HUES48 (cell line): ENCODE measurements at regions not wholly inside any gene's neighbourhood (a gene's known extent, or its start where the extent isn't known, plus 50 kb on each side); places are given as distances from the start of the nearest gene placed in this dataset.

Experiments used
- H3K27ac ChIP-seq: one replicate; pipeline ENCODE4 v1.7.0; 2013; ENCODE audit warnings: low read depth, low read length, inconsistent platforms
- H3K27me3 ChIP-seq: 2 replicates; pipeline ENCODE4 v1.6.1; 2013; ENCODE audit warnings: mild to moderate bottlenecking, low read length; ENCODE audit not compliant: control insufficient read depth, insufficient read depth
- H3K36me3 ChIP-seq: 2 replicates; pipeline ENCODE4 v1.6.1; 2013; ENCODE audit warnings: low read length; ENCODE audit not compliant: control insufficient read depth, insufficient read depth
- H3K4me1 ChIP-seq: 2 replicates; pipeline ENCODE4 v1.6.1; 2013; ENCODE audit warnings: mild to moderate bottlenecking, low read length; ENCODE audit not compliant: control insufficient read depth, insufficient read depth
- H3K4me3 ChIP-seq: 2 replicates; pipeline ENCODE4 v1.5.1; 2013; ENCODE audit warnings: mild to moderate bottlenecking, low read depth, low read length
- H3K9ac ChIP-seq: 2 replicates; pipeline ENCODE4 v1.6.1; 2013; ENCODE audit warnings: mild to moderate bottlenecking, low read depth, low read length, moderate library complexity
- H3K9me3 ChIP-seq: 2 replicates; pipeline ENCODE4 v1.6.1; 2013; ENCODE audit warnings: low read length; ENCODE audit not compliant: control insufficient read depth, insufficient read depth

DNA sequence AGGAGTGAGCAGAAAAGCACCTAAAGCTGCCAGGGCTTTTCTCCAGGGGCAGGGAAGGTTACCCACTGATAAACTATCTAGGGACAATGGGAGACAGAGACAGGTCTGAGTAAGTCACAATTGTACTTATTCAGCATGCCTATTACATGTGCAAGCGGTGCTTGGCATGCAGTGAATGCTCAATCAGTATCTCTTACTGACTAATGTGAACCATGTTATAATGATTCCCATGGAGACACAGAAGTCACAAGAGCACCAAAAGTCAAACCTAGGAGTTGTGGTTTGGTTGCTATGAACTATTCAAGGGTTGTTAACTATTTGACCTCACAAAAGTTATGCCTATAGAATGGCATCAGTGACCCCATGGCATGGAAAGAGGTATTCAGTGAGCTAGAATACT is 50.0 kb upstream of the RASGRP1 start:
- Histone ChIP-seq H3K4me3 (no peak overlapping the region), H3K9ac (no peak overlapping the region), H3K27ac (no peak overlapping the region), H3K9me3 (no peaks in the 10 kb centered on the region), H3K4me1 (peaks cover 6% of the 10 kb centered on the region; the same call in 1 of the 2 replicates), H3K36me3 (no peaks in the 10 kb centered on the region), H3K27me3 (no peaks in the 10 kb centered on the region)

DNA sequence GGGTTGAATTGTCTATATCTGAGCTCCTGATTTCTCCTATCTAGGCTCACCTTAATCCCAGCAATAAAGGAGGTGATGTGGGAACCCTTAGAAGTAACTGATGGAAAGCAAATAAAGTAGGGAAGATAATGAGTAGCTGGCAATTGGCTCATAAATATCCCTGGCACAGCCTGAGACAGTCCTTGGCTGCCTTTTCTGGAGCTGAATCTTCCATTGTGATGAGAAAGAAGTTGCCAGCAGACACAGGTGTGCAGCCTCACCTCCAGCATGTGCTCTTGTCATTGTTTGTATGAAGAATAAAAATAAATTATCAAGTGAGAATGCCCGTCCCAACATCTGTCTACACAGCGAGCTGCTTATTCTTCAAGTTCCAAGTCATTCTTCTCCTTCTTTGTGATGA is 53.2 kb upstream of the RASGRP1 start:
- H3K4me1 ChIP-seq: no peaks in the 10 kb centered on the region
- H3K36me3 ChIP-seq: no peaks in the 10 kb centered on the region
- H3K27me3 ChIP-seq: no peaks in the 10 kb centered on the region
- H3K27ac ChIP-seq: no peak overlapping the region
- H3K9ac ChIP-seq: no peak overlapping the region
- H3K9me3 ChIP-seq: no peaks in the 10 kb centered on the region
- no peak overlapping the region for H3K4me3 ChIP-seq

DNA sequence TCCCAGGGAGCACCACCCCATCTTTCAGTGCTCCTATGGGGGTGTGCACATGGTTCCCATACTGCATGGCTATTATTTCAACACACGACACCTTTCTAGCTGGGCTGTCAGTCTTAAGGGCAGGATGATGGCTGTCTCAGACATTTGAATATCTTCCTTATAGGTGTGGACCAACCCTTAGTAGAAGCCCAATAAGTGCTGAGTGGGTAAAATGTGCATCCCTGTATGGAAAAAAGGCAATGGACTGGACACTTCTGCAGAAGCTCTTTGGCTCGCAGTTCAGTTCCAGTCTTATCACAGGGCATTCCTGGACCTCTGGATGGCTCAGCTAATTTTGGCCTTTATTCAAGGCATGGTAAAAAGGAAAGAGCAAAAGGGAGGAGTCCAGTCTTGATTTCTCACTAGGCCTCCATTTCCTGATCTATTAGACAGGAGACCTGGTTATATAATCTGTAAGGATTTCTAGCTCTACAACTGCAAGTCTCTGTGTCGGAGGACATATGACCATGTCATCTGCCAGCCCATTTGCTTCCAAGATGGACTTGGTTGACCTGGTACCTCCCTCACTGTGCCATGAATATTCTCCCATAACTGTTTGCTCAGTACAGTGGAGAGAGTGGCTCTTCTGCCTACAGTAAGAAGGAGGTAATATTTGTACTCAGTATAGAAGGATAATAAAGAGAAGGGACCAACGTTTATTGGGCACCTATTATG is 53.8 kb upstream of the RASGRP1 start:
- H3K9ac ChIP-seq: no peak overlapping the region
- no peaks in the 10 kb centered on the region for H3K27me3 ChIP-seq

DNA sequence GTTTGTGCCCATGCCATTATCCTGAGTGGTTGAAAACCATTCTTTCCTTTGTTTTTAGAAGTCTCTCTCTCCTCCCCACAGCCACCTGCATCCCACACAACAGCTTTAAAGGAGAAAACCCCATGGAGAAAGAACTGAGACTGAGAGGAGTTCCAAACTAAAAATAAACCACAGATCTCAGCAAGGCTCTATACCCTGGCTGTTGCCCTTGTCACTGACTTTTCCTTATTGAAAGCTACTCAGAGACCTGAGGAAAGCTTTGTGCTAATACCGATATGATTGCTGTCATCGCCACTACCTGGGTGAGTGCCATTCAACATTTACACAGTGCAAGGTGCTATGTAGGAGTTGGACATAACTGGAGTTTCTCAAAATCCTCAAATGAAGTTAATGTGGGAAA is 55.5 kb upstream of the RASGRP1 start:
- no peaks in the 10 kb centered on the region for H3K27me3 ChIP-seq

More for the DNA sequence above, 53.8 kb upstream of the RASGRP1 start:
- Histone ChIP-seq H3K27ac (no peak overlapping the region), H3K9me3 (no peaks in the 10 kb centered on the region), H3K4me1 (no peaks in the 10 kb centered on the region), H3K36me3 (no peaks in the 10 kb centered on the region), H3K4me3 (no peak overlapping the region)

DNA sequence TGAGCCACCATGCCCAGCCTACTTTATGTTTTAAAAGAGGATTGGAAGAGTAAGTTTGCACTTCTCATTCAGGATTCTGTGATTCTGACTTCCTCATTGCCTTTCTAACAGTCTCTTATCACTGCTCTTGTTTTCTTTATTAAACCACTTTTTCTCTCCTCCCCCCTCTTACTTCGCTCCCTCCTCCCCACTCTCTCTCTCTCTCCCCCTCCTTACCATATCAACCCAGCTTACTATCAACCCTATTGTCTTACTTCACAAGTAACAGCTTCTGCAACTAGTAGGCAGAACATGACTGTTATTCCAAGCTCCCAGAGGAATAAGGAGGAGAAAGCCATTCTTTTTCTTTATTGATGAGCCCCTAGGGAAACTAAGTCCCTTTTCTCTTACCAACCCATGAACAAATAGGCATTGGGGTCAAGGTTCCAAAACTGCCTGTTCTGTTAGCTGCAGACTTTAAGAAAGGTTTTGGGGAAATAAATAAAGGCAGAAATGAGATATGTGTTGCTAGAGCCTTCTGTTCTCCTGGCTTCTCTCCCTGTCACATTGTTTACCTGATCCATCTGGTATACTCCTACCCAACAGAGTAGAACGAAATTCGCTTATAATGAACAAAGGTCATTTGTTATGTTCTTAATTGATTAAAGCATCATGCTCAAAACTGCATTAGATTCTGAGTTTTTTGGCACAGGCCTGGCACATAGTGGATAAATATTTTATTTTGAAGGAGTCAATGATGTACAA is 56.4 kb upstream of the RASGRP1 start:
- Histone ChIP-seq H3K27ac (no peak overlapping the region), H3K9ac (no peak overlapping the region), H3K4me1 (no peaks in the 10 kb centered on the region), H3K9me3 (no peaks in the 10 kb centered on the region), H3K36me3 (no peaks in the 10 kb centered on the region), H3K27me3 (no peaks in the 10 kb centered on the region), H3K4me3 (no peak overlapping the region)

More for the DNA sequence above, 55.5 kb upstream of the RASGRP1 start:
- H3K36me3 ChIP-seq: no peaks in the 10 kb centered on the region
- no peaks in the 10 kb centered on the region for H3K4me1 ChIP-seq
- no peak overlapping the region for H3K4me3 ChIP-seq
- no peaks in the 10 kb centered on the region for H3K9me3 ChIP-seq
- no peak overlapping the region for H3K27ac ChIP-seq
- H3K9ac ChIP-seq: no peak overlapping the region

DNA sequence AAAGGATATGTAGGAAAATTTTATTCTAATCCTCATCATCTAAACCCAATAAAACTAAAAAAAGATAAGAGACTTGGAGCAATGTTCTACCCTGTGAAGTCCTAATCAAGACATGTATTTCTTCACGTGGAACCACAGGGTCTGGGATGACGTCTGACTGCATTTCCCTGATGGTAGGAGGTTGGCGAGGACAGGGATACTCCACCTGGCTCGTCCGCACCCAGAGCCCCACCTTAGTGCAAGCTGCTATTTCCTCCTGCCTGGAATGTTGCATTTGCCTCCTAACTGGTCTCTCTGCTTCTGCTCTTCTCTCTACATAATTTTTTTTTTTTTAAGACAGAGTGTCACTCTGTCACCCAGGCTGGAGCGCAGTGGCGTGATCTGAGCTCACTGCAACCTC is 57.7 kb upstream of the RASGRP1 start:
- Histone ChIP-seq H3K36me3 (no peaks in the 10 kb centered on the region), H3K9me3 (no peaks in the 10 kb centered on the region), H3K4me1 (no peaks in the 10 kb centered on the region), H3K27ac (no peak overlapping the region), H3K27me3 (no peaks in the 10 kb centered on the region), H3K9ac (no peak overlapping the region), H3K4me3 (no peak overlapping the region)

DNA sequence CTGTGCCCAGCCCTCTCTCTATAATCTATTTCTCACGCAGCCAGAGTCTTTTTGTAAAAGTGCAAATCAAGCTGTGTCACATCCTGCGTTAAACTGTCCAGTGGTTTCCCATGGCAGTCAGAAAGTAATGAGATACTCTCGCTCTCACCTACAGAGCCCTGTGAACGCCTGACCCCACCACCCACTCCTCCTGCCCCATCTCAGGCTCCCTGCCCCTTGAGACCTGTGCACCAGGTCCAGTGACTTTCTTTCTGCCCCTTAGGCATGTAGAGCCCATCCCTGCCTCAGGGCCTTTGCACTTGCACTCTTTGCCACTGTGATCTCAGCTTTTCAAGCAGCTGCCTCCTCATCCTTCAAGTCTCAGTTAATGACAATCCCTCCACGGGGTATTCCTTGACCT is 58.3 kb upstream of the RASGRP1 start:
- H3K27me3 ChIP-seq: no peaks in the 10 kb centered on the region
- H3K9me3 ChIP-seq: no peaks in the 10 kb centered on the region
- H3K4me3 ChIP-seq: no peak overlapping the region
- H3K27ac ChIP-seq: no peak overlapping the region
- no peaks in the 10 kb centered on the region for H3K4me1 ChIP-seq
- no peaks in the 10 kb centered on the region for H3K36me3 ChIP-seq
- H3K9ac ChIP-seq: no peak overlapping the region

DNA sequence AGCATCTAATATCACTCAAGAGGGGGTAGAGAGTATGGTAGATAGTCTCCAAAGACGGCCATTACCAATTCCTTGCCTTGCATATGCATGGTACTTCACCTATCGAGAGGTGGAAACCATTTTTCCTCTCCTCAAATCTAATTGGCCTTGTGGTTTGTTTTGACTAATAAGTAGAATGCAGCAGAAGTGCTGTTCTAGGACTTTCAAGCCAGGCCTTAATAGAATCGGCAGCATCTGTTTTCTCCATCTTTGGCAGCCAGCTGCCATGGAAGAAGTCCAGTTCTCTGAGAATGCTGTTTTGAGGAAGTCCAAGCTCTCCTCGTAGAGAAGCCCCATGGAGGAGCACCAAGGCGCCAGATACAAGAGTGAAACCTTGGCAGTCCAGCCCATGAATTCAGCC is 59.1 kb upstream of the RASGRP1 start:
- H3K9ac ChIP-seq: no peak overlapping the region
- no peaks in the 10 kb centered on the region for H3K27me3 ChIP-seq
- no peak overlapping the region for H3K27ac ChIP-seq
- H3K4me1 ChIP-seq: no peaks in the 10 kb centered on the region
- no peaks in the 10 kb centered on the region for H3K9me3 ChIP-seq
- H3K4me3 ChIP-seq: no peak overlapping the region
- H3K36me3 ChIP-seq: no peaks in the 10 kb centered on the region

DNA sequence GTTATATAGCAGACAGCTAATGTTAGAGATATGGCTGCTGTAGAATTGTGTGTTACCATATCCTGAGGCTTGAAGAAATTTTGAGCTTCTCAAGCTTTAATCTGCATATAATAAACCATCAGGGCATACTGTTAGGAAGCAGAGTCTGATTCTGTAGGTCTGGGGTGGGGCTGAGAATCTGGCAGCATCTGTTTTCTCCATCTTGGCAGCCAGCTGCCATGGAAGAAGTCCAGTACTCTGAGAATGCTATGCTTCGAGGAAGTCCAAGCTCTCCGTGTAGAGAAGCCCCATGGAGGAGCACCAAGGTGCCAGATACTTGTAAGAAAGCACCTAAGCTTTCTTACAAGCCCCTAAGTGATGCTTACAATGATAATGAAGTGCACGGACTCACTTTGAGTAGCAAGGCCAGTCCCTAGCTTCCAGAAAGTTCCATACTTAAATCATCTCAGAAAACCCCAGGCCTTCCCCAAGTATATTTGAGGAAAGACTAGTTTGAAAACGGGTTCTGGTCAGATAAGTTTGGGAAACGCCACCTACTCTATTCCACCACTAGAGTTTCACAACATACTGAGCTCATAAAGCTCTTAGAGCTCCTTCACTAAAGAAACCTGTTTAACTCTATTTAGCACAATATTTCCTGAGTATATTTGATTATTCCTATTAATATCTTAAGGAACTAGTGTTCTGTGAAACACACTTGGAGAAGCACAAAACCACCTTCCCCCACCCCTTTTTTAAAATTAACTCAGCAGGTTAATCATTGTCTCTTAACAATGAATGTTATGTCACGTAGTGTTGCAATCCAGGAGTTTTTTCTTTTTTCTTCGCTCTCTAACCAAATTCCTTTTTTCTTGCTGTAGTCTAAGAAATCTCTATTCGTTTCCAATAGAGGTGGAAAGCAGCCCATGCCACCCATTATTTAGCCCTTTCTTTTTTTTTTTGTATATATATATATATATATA is 59.9 kb upstream of the RASGRP1 start:
- no peaks in the 10 kb centered on the region for H3K27me3 ChIP-seq
- no peaks in the 10 kb centered on the region for H3K4me1 ChIP-seq
- no peak overlapping the region for H3K9ac ChIP-seq
- no peak overlapping the region for H3K27ac ChIP-seq
- H3K9me3 ChIP-seq: no peaks in the 10 kb centered on the region
- no peak overlapping the region for H3K4me3 ChIP-seq
- H3K36me3 ChIP-seq: no peaks in the 10 kb centered on the region

DNA sequence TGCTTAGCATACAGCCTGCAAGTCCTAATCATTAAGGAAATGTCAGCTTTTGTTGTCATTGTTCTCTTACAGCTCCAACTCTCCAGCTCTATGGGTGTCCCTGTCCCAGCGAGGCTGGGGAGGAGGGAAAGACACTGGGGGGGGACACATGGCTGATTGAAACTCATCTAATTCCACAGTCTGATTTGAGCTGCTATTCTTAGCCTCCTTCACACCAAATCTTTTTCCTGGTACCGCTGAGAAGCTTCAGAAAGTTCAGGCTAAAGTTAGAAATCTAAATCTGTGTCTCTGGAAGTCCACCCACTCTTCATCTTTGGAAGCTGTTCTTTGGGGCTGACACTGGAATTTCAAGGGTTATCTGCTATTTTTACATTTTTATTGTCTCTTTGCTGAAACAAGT is 61.3 kb upstream of the RASGRP1 start:
- Histone ChIP-seq H3K9ac (no peak overlapping the region), H3K9me3 (no peaks in the 10 kb centered on the region), H3K4me3 (no peak overlapping the region), H3K36me3 (no peaks in the 10 kb centered on the region), H3K27ac (no peak overlapping the region), H3K4me1 (no peaks in the 10 kb centered on the region), H3K27me3 (no peaks in the 10 kb centered on the region)
